ENCODE measurements at regions not wholly inside any gene's neighbourhood (a gene's known extent, or its start where the extent isn't known, plus 50 kb on each side); places are given as distances from the start of the nearest gene placed in this dataset.

- no peaks in the 10 kb centered on the region for H3K36me3 ChIP-seq (ENCODE audit: control insufficient read depth, insufficient read depth, low read length)
- CTCF ChIA-PET: interaction anchor here (1.0 to 1.5 kb wide), 3 partner anchors 10 to 173 kb away, joined by 3 to 4 read pairs (median 3); no protein-coding TSS in a partner anchor
- H3K27me3 ChIP-seq (ENCODE audit: control insufficient read depth, insufficient read depth, low read length): peaks cover 1% of the 10 kb centered on the region
- no peak overlapping the region for H3K4me3 ChIP-seq (ENCODE audit: low read depth, low read length)
- POLR2A ChIA-PET: no interaction called here
- no peak for DNase-seq (ENCODE audit: low read depth)
- TF ChIP-seq CTCF (IDR thresholded peaks at IDR 0.05; ENCODE audit: insufficient read depth, low read depth, low read length): no peak
Measured at GRCh38 chr16:49010879-49011278, 270.8 kb downstream of the CBLN1 start.

GRCh38 chr16:49010396-49010795 is 271.2 kb downstream of the CBLN1 start:
- H3K36me3 ChIP-seq (ENCODE audit: control insufficient read depth, insufficient read depth, low read length): no peaks in the 10 kb centered on the region
- DNase-seq (ENCODE audit: low read depth): no peak
- CTCF ChIA-PET: interaction anchor here (1.0 to 1.5 kb wide), 3 partner anchors 10 to 173 kb away, joined by 3 to 4 read pairs (median 3); no protein-coding TSS in a partner anchor
- no peak for TF ChIP-seq CTCF (IDR thresholded peaks at IDR 0.05; ENCODE audit: insufficient read depth, low read depth, low read length)
- POLR2A ChIA-PET: no interaction called here
- peaks cover 1% of the 10 kb centered on the region for H3K27me3 ChIP-seq (ENCODE audit: control insufficient read depth, insufficient read depth, low read length)
- H3K4me3 ChIP-seq (ENCODE audit: low read depth, low read length): no peak overlapping the region

- POLR2A ChIA-PET: no interaction called here
Measured at GRCh38 chr16:49009204-49009603, 272.4 kb downstream of the CBLN1 start.

GRCh38 chr16:49003992-49004391 is 277.6 kb downstream of the CBLN1 start:
- Histone ChIP-seq H3K4me3 (ENCODE audit: low read depth, low read length) (no peak overlapping the region), H3K36me3 (ENCODE audit: control insufficient read depth, insufficient read depth, low read length) (no peaks in the 10 kb centered on the region), H3K27me3 (ENCODE audit: control insufficient read depth, insufficient read depth, low read length) (no peaks in the 10 kb centered on the region)
- ChIA-PET CTCF (no interaction called here), POLR2A (no interaction called here)
- DNase-seq (ENCODE audit: low read depth): no peak
- no peak for TF ChIP-seq CTCF (IDR thresholded peaks at IDR 0.05; ENCODE audit: insufficient read depth, low read depth, low read length)

More at GRCh38 chr16:49009204-49009603, 272.4 kb downstream of the CBLN1 start:
- Histone ChIP-seq H3K27me3 (ENCODE audit: control insufficient read depth, insufficient read depth, low read length) (peaks cover 1% of the 10 kb centered on the region), H3K36me3 (ENCODE audit: control insufficient read depth, insufficient read depth, low read length) (no peaks in the 10 kb centered on the region), H3K4me3 (ENCODE audit: low read depth, low read length) (no peak overlapping the region)
- CTCF ChIA-PET: no interaction called here
- DNase-seq (ENCODE audit: low read depth): no peak
- TF ChIP-seq CTCF (IDR thresholded peaks at IDR 0.05; ENCODE audit: insufficient read depth, low read depth, low read length): no peak

GRCh38 chr16:49003022-49003421 is 278.6 kb downstream of the CBLN1 start:
- H3K4me3 ChIP-seq (ENCODE audit: low read depth, low read length): no peak overlapping the region
- ChIA-PET POLR2A (no interaction called here), CTCF (no interaction called here)
- no peaks in the 10 kb centered on the region for H3K27me3 ChIP-seq (ENCODE audit: control insufficient read depth, insufficient read depth, low read length)
- H3K36me3 ChIP-seq (ENCODE audit: control insufficient read depth, insufficient read depth, low read length): no peaks in the 10 kb centered on the region
- TF ChIP-seq CTCF (IDR thresholded peaks at IDR 0.05; ENCODE audit: insufficient read depth, low read depth, low read length): no peak
- no peak for DNase-seq (ENCODE audit: low read depth)

All from BJ (cell line).